ENCODE measurements at regions not wholly inside any gene's neighbourhood (a gene's known extent, or its start where the extent isn't known, plus 50 kb on each side); places are given as distances from the start of the nearest gene placed in this dataset.

- no peak for TF ChIP-seq CTCF (IDR thresholded peaks at IDR 0.05; ENCODE audit: insufficient read depth, low read length, poor library complexity, severe bottlenecking)
These were observed 204.3 kb upstream of the FOXQ1 start for GRCh38 chr6:1107578-1107977.

DNA sequence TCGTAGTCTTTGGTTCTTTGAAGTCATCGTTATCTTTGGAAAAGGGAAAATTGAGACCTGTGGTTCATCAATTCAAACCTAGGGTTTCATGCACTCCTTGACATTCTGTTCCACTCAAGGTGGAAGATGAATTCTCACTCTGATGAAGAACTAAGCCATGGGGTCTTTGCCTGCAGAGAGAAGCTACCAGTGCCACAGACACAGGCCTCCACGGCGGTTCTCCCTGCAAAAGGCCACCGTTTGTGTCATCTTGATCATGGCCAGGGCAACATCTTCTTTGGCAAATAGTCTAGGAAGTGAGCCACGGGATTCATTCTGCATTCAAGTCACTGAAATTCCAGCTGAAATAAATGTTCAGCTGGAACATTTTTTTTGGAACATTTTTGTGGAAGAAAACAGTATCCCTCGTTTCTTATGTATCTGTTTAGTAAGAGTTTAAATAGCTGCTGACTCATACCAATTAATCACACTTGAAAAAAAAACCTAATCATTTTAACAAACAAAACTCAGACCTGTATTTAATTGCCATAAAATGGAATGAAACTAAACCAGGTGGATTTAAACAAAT lies 206.0 kb upstream of the FOXQ1 start:
- Histone ChIP-seq H3K4me3 (replicated peaks; ENCODE audit: low read depth, low read length) (no peak overlapping the region), H3K36me3 (ENCODE audit: control insufficient read depth, insufficient read depth, low read length) (no peaks in the 10 kb centered on the region), H3K27me3 (replicated peaks; ENCODE audit: control insufficient read depth, insufficient read depth, low read length) (peaks cover 5% of the 10 kb centered on the region)
- no peak for TF ChIP-seq CTCF (IDR thresholded peaks at IDR 0.05; ENCODE audit: insufficient read depth, low read length, poor library complexity, severe bottlenecking)
- no peak for DNase-seq (ENCODE audit: extremely low read depth, insufficient read length)

More at GRCh38 chr6:1107578-1107977, 204.3 kb upstream of the FOXQ1 start:
- Histone ChIP-seq H3K4me3 (replicated peaks; ENCODE audit: low read depth, low read length) (no peak overlapping the region), H3K36me3 (ENCODE audit: control insufficient read depth, insufficient read depth, low read length) (no peaks in the 10 kb centered on the region), H3K27me3 (replicated peaks; ENCODE audit: control insufficient read depth, insufficient read depth, low read length) (no peaks in the 10 kb centered on the region; the same call in 1 of the 2 replicates)
- DNase-seq (ENCODE audit: extremely low read depth, insufficient read length) = no peak

GRCh38 chr6:1104988-1105670 lies 206.8 kb upstream of the FOXQ1 start:
- DNase-seq (ENCODE audit: extremely low read depth, insufficient read length) = no peak
- H3K36me3 ChIP-seq (ENCODE audit: control insufficient read depth, insufficient read depth, low read length) = no peaks in the 10 kb centered on the region
- TF ChIP-seq CTCF (IDR thresholded peaks at IDR 0.05; ENCODE audit: insufficient read depth, low read length, poor library complexity, severe bottlenecking) = no peak

GRCh38 chr6:1103945-1104623 lies 207.8 kb upstream of the FOXQ1 start:
- H3K27me3 ChIP-seq (replicated peaks; ENCODE audit: control insufficient read depth, insufficient read depth, low read length) = peaks cover 7% of the 10 kb centered on the region
- no peak for TF ChIP-seq CTCF (IDR thresholded peaks at IDR 0.05; ENCODE audit: insufficient read depth, low read length, poor library complexity, severe bottlenecking)
- no peak overlapping the region for H3K4me3 ChIP-seq (replicated peaks; ENCODE audit: low read depth, low read length)
- no peaks in the 10 kb centered on the region for H3K36me3 ChIP-seq (ENCODE audit: control insufficient read depth, insufficient read depth, low read length)
- no peak for DNase-seq (ENCODE audit: extremely low read depth, insufficient read length)

More at GRCh38 chr6:1104988-1105670, 206.8 kb upstream of the FOXQ1 start:
- H3K4me3 ChIP-seq (replicated peaks; ENCODE audit: low read depth, low read length) = no peak overlapping the region
- H3K27me3 ChIP-seq (replicated peaks; ENCODE audit: control insufficient read depth, insufficient read depth, low read length) = peaks cover 5% of the 10 kb centered on the region

DNA sequence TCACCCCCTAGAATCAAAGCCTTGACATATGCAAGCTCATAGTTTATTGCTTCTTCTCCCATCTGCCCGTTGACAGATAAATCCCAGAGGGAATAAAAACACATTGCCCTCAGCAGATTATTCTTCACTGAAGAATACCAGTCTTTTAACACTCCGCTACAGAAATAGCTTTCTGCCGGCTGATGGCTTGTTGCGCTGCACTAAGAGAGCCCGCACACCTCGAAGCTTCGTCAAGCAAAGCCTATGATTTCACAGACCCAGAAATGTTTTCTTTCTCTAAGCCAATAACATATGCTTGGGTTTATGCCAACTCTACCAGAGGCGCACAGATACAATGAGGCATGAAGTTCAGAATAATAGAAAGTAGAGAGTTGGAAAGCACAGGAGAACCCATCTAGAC lies 208.9 kb upstream of the FOXQ1 start:
- Histone ChIP-seq H3K27me3 (replicated peaks; ENCODE audit: control insufficient read depth, insufficient read depth, low read length) (peaks cover 7% of the 10 kb centered on the region), H3K4me3 (replicated peaks; ENCODE audit: low read depth, low read length) (no peak overlapping the region), H3K36me3 (ENCODE audit: control insufficient read depth, insufficient read depth, low read length) (no peaks in the 10 kb centered on the region)
- no peak for DNase-seq (ENCODE audit: extremely low read depth, insufficient read length)
- no peak for TF ChIP-seq CTCF (IDR thresholded peaks at IDR 0.05; ENCODE audit: insufficient read depth, low read length, poor library complexity, severe bottlenecking)
